CD4-positive, alpha-beta memory T cell (primary cell): ENCODE measurements at regions not wholly inside any gene's neighbourhood (a gene's known extent, or its start where the extent isn't known, plus 50 kb on each side); places are given as distances from the start of the nearest gene placed in this dataset.

ENCODE experiments used
- CTCF ChIA-PET: fragments of 350-600 bp; sonication (Branson Sonifier 250); formaldehyde crosslinking; loops from one replicate; lab custom pipeline; 2021; ENCODE audit warnings: inconsistent platforms; ENCODE audit not compliant: partially characterized antibody; lab: Charles Lee
- POLR2A ChIA-PET: fragments of 350-600 bp; sonication (Branson Sonifier 250); formaldehyde crosslinking; loops from one replicate; lab custom pipeline; 2021; ENCODE audit not compliant: partially characterized antibody; lab: Charles Lee
- DNase-seq, 5 donors: peaks; one replicate each; pipeline versions ENCODE4 v3.0.0 to v3.0.0-alpha.2; 2020 to 2022; ENCODE audit warnings: mixed read lengths in 1 of 5
- H3K27ac ChIP-seq: one replicate; pipeline ENCODE4 v1.7.0; 2013; ENCODE audit warnings: low read depth, low read length
- H3K27me3 ChIP-seq: 2 replicates; pipeline ENCODE4 v1.7.0; 2013; ENCODE audit warnings: mild to moderate bottlenecking, low read length, moderate library complexity; ENCODE audit not compliant: insufficient read depth
- H3K36me3 ChIP-seq: 2 replicates; pipeline ENCODE4 v1.7.0; 2013; ENCODE audit warnings: mild to moderate bottlenecking, low read length, moderate library complexity; ENCODE audit not compliant: insufficient read depth
- H3K4me1 ChIP-seq: 2 replicates; pipeline ENCODE4 v1.7.0; 2013; ENCODE audit warnings: mild to moderate bottlenecking, low read length, moderate library complexity; ENCODE audit not compliant: insufficient read depth
- H3K4me3 ChIP-seq, 2 donors: one replicate each; pipeline ENCODE4 v1.7.0; 2013; ENCODE audit warnings: low read length in 2 of 2, mild to moderate bottlenecking in 1 of 2
- H3K9me3 ChIP-seq, 2 donors: one replicate each; pipeline ENCODE4 v1.7.0; 2013; ENCODE audit warnings: low read length in 2 of 2, control low read depth in 1 of 2; ENCODE audit not compliant: control insufficient read depth in 1 of 2
- H3K27ac Mint-ChIP-seq, 7 donors: one replicate each; pipeline ENCODE4 v1.8.0; 2020 to 2021; ENCODE audit warnings: mixed read lengths in 7 of 7, mild to moderate bottlenecking in 6 of 7, inconsistent platforms in 3 of 7, moderate library complexity in 3 of 7
- H3K27me3 Mint-ChIP-seq, 2 donors: one replicate each; pipeline ENCODE4 v1.8.0; 2020 to 2021; ENCODE audit warnings: mixed read lengths in 2 of 2
- H3K36me3 Mint-ChIP-seq, 2 donors: one replicate each; pipeline ENCODE4 v1.8.0; 2020 to 2021; ENCODE audit warnings: mixed read lengths in 2 of 2, inconsistent platforms in 1 of 2, mild to moderate bottlenecking in 1 of 2
- H3K4me1 Mint-ChIP-seq, 4 donors: one replicate each; pipeline ENCODE4 v1.8.0; 2020 to 2021; ENCODE audit warnings: mixed read lengths in 4 of 4, mild to moderate bottlenecking in 1 of 4
- H3K4me3 Mint-ChIP-seq, 8 donors: one replicate each; pipeline ENCODE4 v1.8.0; 2020 to 2021; ENCODE audit warnings: mixed read lengths in 8 of 8, mild to moderate bottlenecking in 7 of 8, moderate library complexity in 6 of 8, inconsistent platforms in 3 of 8
- H3K9me3 Mint-ChIP-seq, 8 donors: one replicate each; pipeline ENCODE4 v1.8.0; 2020 to 2021; ENCODE audit warnings: mixed read lengths in 8 of 8, mild to moderate bottlenecking in 5 of 8, inconsistent platforms in 3 of 8, moderate library complexity in 1 of 8
- intact Hi-C: fragments of 100-400 bp; cut with micrococcal nuclease; formaldehyde crosslinking; loops from one replicate; pipeline ENCODE4 v1.15.1; 2023

GRCh38 chr1:110260194-110260593 is 50.1 kb downstream of the KCNC4 start:
- H3K4me3 ChIP-seq = no peak overlapping the region
- intact Hi-C loops = no loop called here
- H3K9me3 ChIP-seq = no peaks in the 10 kb centered on the region
- no peak for DNase-seq
- POLR2A ChIA-PET = no interaction called here
- no peaks in the 10 kb centered on the region for H3K36me3 ChIP-seq
- H3K4me3 Mint-ChIP-seq = no peak overlapping the region
- H3K27ac ChIP-seq = no peak overlapping the region
- H3K9me3 Mint-ChIP-seq = no peaks in the 10 kb centered on the region
- H3K4me1 Mint-ChIP-seq = peaks cover 0 to 5% (median under 1%) of the 10 kb centered on the region in 4 donors
- no peaks in the 10 kb centered on the region for H3K36me3 Mint-ChIP-seq
- CTCF ChIA-PET = no interaction called here
- peaks cover 4 to 10% of the 10 kb centered on the region in 2 donors for H3K27me3 Mint-ChIP-seq
- H3K4me1 ChIP-seq = no peaks in the 10 kb centered on the region
- H3K27me3 ChIP-seq = no peaks in the 10 kb centered on the region
- H3K27ac Mint-ChIP-seq = no peak overlapping the region

- Mint-ChIP-seq H3K36me3 (no peaks in the 10 kb centered on the region), H3K27me3 (peaks cover 5 to 11% of the 10 kb centered on the region in 2 donors), H3K9me3 (no peaks in the 10 kb centered on the region), H3K27ac (no peak overlapping the region), H3K4me3 (no peak overlapping the region), H3K4me1 (no peaks in the 10 kb centered on the region)
- DNase-seq = no peak
- H3K36me3 ChIP-seq = no peaks in the 10 kb centered on the region
- H3K4me1 ChIP-seq = no peaks in the 10 kb centered on the region
- no peak overlapping the region for H3K27ac ChIP-seq
- peaks cover 3% of the 10 kb centered on the region for H3K27me3 ChIP-seq
- ChIA-PET CTCF (interaction anchor here (0.8 to 1.2 kb wide), 2 partner anchors 54 to 59 kb away, joined by 3 read pairs; no protein-coding TSS in a partner anchor), POLR2A (no interaction called here)
- intact Hi-C loops = no loop called here
- H3K4me3 ChIP-seq = no peak overlapping the region
- no peaks in the 10 kb centered on the region for H3K9me3 ChIP-seq
Measured at GRCh38 chr1:110262296-110262695, 52.2 kb downstream of the KCNC4 start.

DNA sequence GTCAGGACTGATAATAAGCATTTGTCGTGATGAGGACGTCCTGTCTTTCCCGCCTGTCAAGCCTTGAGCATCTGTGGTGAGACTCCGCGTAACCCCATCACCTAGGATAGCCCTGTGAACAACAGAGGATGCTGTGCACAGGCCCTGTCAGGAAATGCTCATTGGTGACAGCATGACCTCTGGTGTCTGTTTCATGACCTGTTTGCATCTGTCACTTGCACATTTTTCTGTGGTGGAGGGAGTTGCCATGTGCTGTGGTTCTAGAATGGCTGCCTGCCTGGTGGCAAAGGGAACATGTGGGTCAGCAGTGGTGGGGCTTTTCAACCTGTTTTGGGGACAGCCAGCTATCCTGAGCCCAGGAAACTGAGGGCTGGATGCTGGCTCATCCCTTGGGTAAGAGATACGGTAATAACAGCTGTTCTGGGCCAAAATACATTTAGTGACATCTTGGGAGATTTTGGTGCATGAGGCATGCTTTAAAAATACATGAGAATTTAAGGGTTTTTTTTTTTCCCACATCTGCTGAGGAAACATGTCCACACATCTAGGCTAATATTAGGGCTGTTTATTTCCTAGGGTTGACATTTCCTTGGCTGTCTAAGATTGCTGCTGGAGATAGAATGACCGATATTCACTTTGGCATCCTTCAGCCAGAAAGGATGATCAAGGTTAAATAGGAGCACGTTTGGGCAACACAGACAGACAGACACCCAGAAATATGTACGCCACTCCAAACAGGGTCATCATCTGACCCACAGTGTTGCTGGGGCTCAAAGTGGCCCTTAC is 52.9 kb downstream of the KCNC4 start:
- Mint-ChIP-seq H3K9me3 (no peaks in the 10 kb centered on the region), H3K27ac (peak overlapping the region in 2 of 7 donors; percentile 43 to 48), H3K4me3 (no peak overlapping the region), H3K27me3 (peaks cover 5 to 11% of the 10 kb centered on the region in 2 donors), H3K36me3 (no peaks in the 10 kb centered on the region), H3K4me1 (no peaks in the 10 kb centered on the region)
- no peaks in the 10 kb centered on the region for H3K4me1 ChIP-seq
- H3K36me3 ChIP-seq = no peaks in the 10 kb centered on the region
- H3K9me3 ChIP-seq = no peaks in the 10 kb centered on the region
- CTCF ChIA-PET = interaction anchor here (0.8 to 1.5 kb wide), 3 partner anchors 55 to 60 kb away, joined by 3 read pairs; no protein-coding TSS in a partner anchor
- intact Hi-C loops = no loop called here
- DNase-seq = peak in 2 of 5 donors; percentile 3 to 12
- no peak overlapping the region for H3K27ac ChIP-seq
- peaks cover 3% of the 10 kb centered on the region for H3K27me3 ChIP-seq
- POLR2A ChIA-PET = no interaction called here
- H3K4me3 ChIP-seq = no peak overlapping the region

GRCh38 chr1:110264430-110264829 is 54.3 kb downstream of the KCNC4 start:
- intact Hi-C loops = no loop called here
- H3K4me1 ChIP-seq = no peaks in the 10 kb centered on the region
- H3K9me3 ChIP-seq = no peaks in the 10 kb centered on the region
- H3K27ac ChIP-seq = no peak overlapping the region
- peaks cover 3% of the 10 kb centered on the region for H3K27me3 ChIP-seq
- H3K4me3 ChIP-seq = no peak overlapping the region
- H3K36me3 ChIP-seq = no peaks in the 10 kb centered on the region
- H3K4me3 Mint-ChIP-seq = no peak overlapping the region
- H3K27me3 Mint-ChIP-seq = peaks cover 1 to 11% of the 10 kb centered on the region in 2 donors
- no peaks in the 10 kb centered on the region for H3K9me3 Mint-ChIP-seq
- no peaks in the 10 kb centered on the region for H3K36me3 Mint-ChIP-seq
- no peaks in the 10 kb centered on the region for H3K4me1 Mint-ChIP-seq
- DNase-seq = no peak
- CTCF ChIA-PET = interaction anchor here (1.5 kb wide), 1 partner anchor 57 kb away, joined by 3 read pairs; no protein-coding TSS in a partner anchor
- H3K27ac Mint-ChIP-seq = no peak overlapping the region
- POLR2A ChIA-PET = no interaction called here

GRCh38 chr1:110265186-110265585 is 55.1 kb downstream of the KCNC4 start:
- peaks cover 1 to 10% of the 10 kb centered on the region in 2 donors for H3K27me3 Mint-ChIP-seq
- no peaks in the 10 kb centered on the region for H3K4me1 ChIP-seq
- intact Hi-C loops = no loop called here
- POLR2A ChIA-PET = no interaction called here
- H3K4me3 ChIP-seq = no peak overlapping the region
- CTCF ChIA-PET = no interaction called here
- no peaks in the 10 kb centered on the region for H3K4me1 Mint-ChIP-seq
- H3K36me3 ChIP-seq = no peaks in the 10 kb centered on the region
- no peaks in the 10 kb centered on the region for H3K9me3 ChIP-seq
- peaks cover 3% of the 10 kb centered on the region for H3K27me3 ChIP-seq
- no peaks in the 10 kb centered on the region for H3K9me3 Mint-ChIP-seq
- H3K27ac Mint-ChIP-seq = no peak overlapping the region
- no peak overlapping the region for H3K4me3 Mint-ChIP-seq
- no peak for DNase-seq
- H3K36me3 Mint-ChIP-seq = no peaks in the 10 kb centered on the region
- H3K27ac ChIP-seq = no peak overlapping the region

DNA sequence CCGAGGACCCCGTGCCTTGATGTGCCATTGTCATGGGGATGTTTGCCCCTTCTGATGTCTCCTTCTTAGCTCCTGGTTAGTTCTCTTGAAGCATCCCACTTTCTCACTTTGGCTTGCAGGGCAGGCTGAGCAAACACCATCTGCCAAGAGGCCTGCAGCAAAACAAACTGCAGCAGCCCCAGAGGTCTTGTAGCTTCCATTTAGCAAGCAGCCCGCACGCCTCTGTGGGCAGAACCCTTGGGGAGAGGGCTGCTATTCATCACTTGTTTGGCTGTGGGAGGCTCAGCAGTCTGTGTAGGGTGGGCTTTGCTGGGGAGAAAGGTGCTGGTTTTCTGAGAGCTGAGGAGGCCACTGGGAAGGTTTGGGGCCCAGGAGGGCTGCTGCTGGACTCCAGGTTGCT is 56.7 kb downstream of the KCNC4 start:
- Histone ChIP-seq H3K27ac (no peak overlapping the region), H3K9me3 (no peaks in the 10 kb centered on the region), H3K27me3 (peaks cover 3% of the 10 kb centered on the region), H3K4me1 (no peaks in the 10 kb centered on the region), H3K36me3 (no peaks in the 10 kb centered on the region), H3K4me3 (no peak overlapping the region)
- no peaks in the 10 kb centered on the region for H3K9me3 Mint-ChIP-seq
- H3K36me3 Mint-ChIP-seq = no peaks in the 10 kb centered on the region
- intact Hi-C loops = no loop called here
- no peak overlapping the region for H3K27ac Mint-ChIP-seq
- DNase-seq = no peak
- no peak overlapping the region for H3K4me3 Mint-ChIP-seq
- H3K4me1 Mint-ChIP-seq = no peaks in the 10 kb centered on the region
- POLR2A ChIA-PET = no interaction called here
- H3K27me3 Mint-ChIP-seq = peaks cover 1 to 10% of the 10 kb centered on the region in 2 donors
- CTCF ChIA-PET = interaction anchor here (1.2 kb wide), 1 partner anchor 13 kb away, joined by 5 read pairs; no protein-coding TSS in a partner anchor

DNA sequence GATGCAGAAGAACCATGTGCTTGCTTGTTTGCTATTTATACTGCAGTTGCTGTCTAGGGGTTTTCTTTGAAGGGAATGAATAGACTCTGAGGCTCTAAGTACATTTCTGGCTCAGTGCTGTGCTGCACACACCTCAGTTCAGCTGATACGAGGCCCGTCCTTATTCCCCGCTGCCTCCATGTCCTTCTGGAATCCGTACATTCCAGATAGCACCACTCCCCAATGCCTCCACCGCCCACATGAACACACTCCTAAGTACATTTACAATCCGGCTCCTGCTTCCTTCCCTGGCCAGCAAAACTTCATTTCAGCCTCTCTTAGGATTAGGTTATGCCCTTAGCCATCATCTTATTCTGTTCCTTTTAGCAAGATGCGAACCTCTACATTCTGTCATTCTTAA is 57.1 kb downstream of the KCNC4 start:
- Mint-ChIP-seq H3K4me3 (no peak overlapping the region), H3K9me3 (no peaks in the 10 kb centered on the region)
- POLR2A ChIA-PET = no interaction called here

More for the DNA sequence above, 57.1 kb downstream of the KCNC4 start:
- H3K27ac Mint-ChIP-seq = no peak overlapping the region
- no peaks in the 10 kb centered on the region for H3K4me1 Mint-ChIP-seq
- Histone ChIP-seq H3K4me3 (no peak overlapping the region), H3K4me1 (no peaks in the 10 kb centered on the region), H3K27me3 (peaks cover 3% of the 10 kb centered on the region), H3K36me3 (no peaks in the 10 kb centered on the region), H3K27ac (no peak overlapping the region), H3K9me3 (no peaks in the 10 kb centered on the region)
- intact Hi-C loops = no loop called here
- DNase-seq = no peak
- peaks cover 1 to 11% of the 10 kb centered on the region in 2 donors for H3K27me3 Mint-ChIP-seq
- CTCF ChIA-PET = interaction anchor here (1.2 kb wide), 1 partner anchor 13 kb away, joined by 5 read pairs; no protein-coding TSS in a partner anchor
- no peaks in the 10 kb centered on the region for H3K36me3 Mint-ChIP-seq
